Astrocyte of the cerebellum (primary cell): ENCODE measurements at regions not wholly inside any gene's neighbourhood (a gene's known extent, or its start where the extent isn't known, plus 50 kb on each side); places are given as distances from the start of the nearest gene placed in this dataset.

Experiments used
- DNase-seq: peaks from one replicate; pipeline ENCODE4 v3.0.0-alpha.2; 2011; ENCODE audit warnings: low read depth
- H3K4me3 ChIP-seq: 2 replicates; pipeline ENCODE4 v1.5.1; 2011; ENCODE audit warnings: mild to moderate bottlenecking, low read depth, low read length, moderate library complexity
- CTCF ChIP-seq: IDR thresholded peaks from 2 replicates; pipeline ENCODE4 v1.5.1; 2012; ENCODE audit warnings: low read length, low read depth, moderate library complexity, mild to moderate bottlenecking; ENCODE audit errors: missing control alignments
- in situ Hi-C: cut with HindIII; loops from 2 replicates; pipeline ENCODE4 v1.10.0; 2017; ENCODE audit warnings: low sequenced_read_pairs

GRCh38 chr20:4445331-4445730 is 196.2 kb upstream of the ADRA1D start:
- no peak overlapping the region for H3K4me3 ChIP-seq
- no peak for DNase-seq
- no peak for TF ChIP-seq CTCF
- in situ Hi-C loops = no loop called here

GRCh38 chr20:4444404-4444803 is 195.3 kb upstream of the ADRA1D start:
- in situ Hi-C loops = no loop called here
- H3K4me3 ChIP-seq = no peak overlapping the region
- TF ChIP-seq CTCF = no peak
- peak; percentile 33 for DNase-seq

GRCh38 chr20:4443016-4443415 is 193.9 kb upstream of the ADRA1D start:
- TF ChIP-seq CTCF = no peak
- no peak overlapping the region for H3K4me3 ChIP-seq
- in situ Hi-C loops = no loop called here
- no peak for DNase-seq

GRCh38 chr20:4441871-4442270 is 192.8 kb upstream of the ADRA1D start:
- no peak for DNase-seq
- no peak overlapping the region for H3K4me3 ChIP-seq
- no peak for TF ChIP-seq CTCF
- in situ Hi-C loops = no loop called here

GRCh38 chr20:4441191-4441590 is 192.1 kb upstream of the ADRA1D start:
- in situ Hi-C loops = no loop called here
- no peak for DNase-seq
- TF ChIP-seq CTCF = no peak
- H3K4me3 ChIP-seq = no peak overlapping the region

- no peak for TF ChIP-seq CTCF
- in situ Hi-C loops = no loop called here
- H3K4me3 ChIP-seq = no peak overlapping the region
- DNase-seq = peak; percentile 33
Observed at GRCh38 chr20:4439461-4439860, 190.4 kb upstream of the ADRA1D start.

GRCh38 chr20:4437131-4437530 is 188.0 kb upstream of the ADRA1D start:
- no peak overlapping the region for H3K4me3 ChIP-seq
- DNase-seq = no peak
- TF ChIP-seq CTCF = no peak
- in situ Hi-C loops = no loop called here
